ENCODE measurements at regions not wholly inside any gene's neighbourhood (a gene's known extent, or its start where the extent isn't known, plus 50 kb on each side); places are given as distances from the start of the nearest gene placed in this dataset.

GRCh38 chr2:67572721-67573435, 175.7 kb downstream of the ETAA1 start:
- DNase-seq (ENCODE audit: low read depth in 2 of 2): peak; percentile 67 to 85
- no peak overlapping the region for H3K4me3 ChIP-seq (replicated peaks in 1 of 2; ENCODE audit: low read depth in 2 of 2, low read length in 2 of 2)
- no peak for TF ChIP-seq CTCF (IDR thresholded peaks at IDR 0.05; ENCODE audit: low read depth, low read length)

- DNase-seq (ENCODE audit: low read depth in 2 of 2): peak; percentile 78 to 80
- no peak for TF ChIP-seq CTCF (IDR thresholded peaks at IDR 0.05; ENCODE audit: low read depth, low read length)
Observed at GRCh38 chr2:67574230-67574629, 177.1 kb downstream of the ETAA1 start.

GRCh38 chr2:67576226-67576625, 179.1 kb downstream of the ETAA1 start:
- no peak for DNase-seq (ENCODE audit: low read depth in 2 of 2)
- H3K4me3 ChIP-seq (replicated peaks in 1 of 2; ENCODE audit: low read depth in 2 of 2, low read length in 2 of 2): no peak overlapping the region
- TF ChIP-seq CTCF (IDR thresholded peaks at IDR 0.05; ENCODE audit: low read depth, low read length): no peak

More at GRCh38 chr2:67574230-67574629, 177.1 kb downstream of the ETAA1 start:
- no peak overlapping the region for H3K4me3 ChIP-seq (replicated peaks in 1 of 2; ENCODE audit: low read depth in 2 of 2, low read length in 2 of 2)

GRCh38 chr2:67576991-67577390, 179.9 kb downstream of the ETAA1 start:
- no peak for TF ChIP-seq CTCF (IDR thresholded peaks at IDR 0.05; ENCODE audit: low read depth, low read length)
- no peak overlapping the region for H3K4me3 ChIP-seq (replicated peaks in 1 of 2; ENCODE audit: low read depth in 2 of 2, low read length in 2 of 2)
- DNase-seq (ENCODE audit: low read depth in 2 of 2): no peak

GRCh38 chr2:67579216-67579615, 182.1 kb downstream of the ETAA1 start:
- H3K4me3 ChIP-seq (replicated peaks in 1 of 2; ENCODE audit: low read depth in 2 of 2, low read length in 2 of 2): no peak overlapping the region
- TF ChIP-seq CTCF (IDR thresholded peaks at IDR 0.05; ENCODE audit: low read depth, low read length): no peak
- DNase-seq (ENCODE audit: low read depth in 2 of 2): no peak

GRCh38 chr2:67579806-67580205, 182.7 kb downstream of the ETAA1 start:
- H3K4me3 ChIP-seq (replicated peaks in 1 of 2; ENCODE audit: low read depth in 2 of 2, low read length in 2 of 2): no peak overlapping the region
- DNase-seq (ENCODE audit: low read depth in 2 of 2): no peak
- TF ChIP-seq CTCF (IDR thresholded peaks at IDR 0.05; ENCODE audit: low read depth, low read length): no peak

- no peak for DNase-seq (ENCODE audit: low read depth in 2 of 2)
- TF ChIP-seq CTCF (IDR thresholded peaks at IDR 0.05; ENCODE audit: low read depth, low read length): peak; percentile 26
Observed at GRCh38 chr2:67581751-67582150, 184.6 kb downstream of the ETAA1 start.

More at GRCh38 chr2:67581751-67582150, 184.6 kb downstream of the ETAA1 start:
- H3K4me3 ChIP-seq (replicated peaks in 1 of 2; ENCODE audit: low read depth in 2 of 2, low read length in 2 of 2): no peak overlapping the region

Measured in cardiac fibroblast (primary cell).